ENCODE measurements at regions not wholly inside any gene's neighbourhood (a gene's known extent, or its start where the extent isn't known, plus 50 kb on each side); places are given as distances from the start of the nearest gene placed in this dataset.

DNA sequence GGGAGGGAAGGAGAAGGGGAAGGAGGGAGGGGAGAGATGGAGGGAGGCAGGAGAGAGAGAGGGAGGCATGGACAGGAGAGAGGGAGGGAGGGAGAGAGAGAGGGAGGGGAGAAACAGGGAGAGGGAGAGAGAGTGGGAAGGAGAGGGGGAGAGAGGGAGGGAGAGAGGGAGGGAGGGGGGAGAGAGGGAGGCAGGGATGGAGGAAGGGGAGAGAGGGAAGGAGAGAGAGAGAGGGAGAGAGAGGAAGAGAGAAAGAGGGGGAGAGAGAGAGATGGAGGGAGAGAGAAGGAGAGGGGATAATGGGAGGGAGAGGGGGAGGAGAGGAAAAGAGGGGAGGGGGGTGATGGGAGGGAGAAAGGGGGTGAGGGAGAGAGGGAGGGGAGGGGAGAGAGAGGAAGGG is 86.8 kb upstream of the VSTM2B start:
- Histone ChIP-seq H3K4me1 (ENCODE audit: low read depth) (no peaks in the 10 kb centered on the region), H3K27ac (no peak overlapping the region), H3K27me3 (no peaks in the 10 kb centered on the region), H3K36me3 (no peaks in the 10 kb centered on the region), H3K9me3 (ENCODE audit: low read depth) (no peaks in the 10 kb centered on the region), H3K4me3 (no peak overlapping the region)
- TF ChIP-seq, protein P1, sequence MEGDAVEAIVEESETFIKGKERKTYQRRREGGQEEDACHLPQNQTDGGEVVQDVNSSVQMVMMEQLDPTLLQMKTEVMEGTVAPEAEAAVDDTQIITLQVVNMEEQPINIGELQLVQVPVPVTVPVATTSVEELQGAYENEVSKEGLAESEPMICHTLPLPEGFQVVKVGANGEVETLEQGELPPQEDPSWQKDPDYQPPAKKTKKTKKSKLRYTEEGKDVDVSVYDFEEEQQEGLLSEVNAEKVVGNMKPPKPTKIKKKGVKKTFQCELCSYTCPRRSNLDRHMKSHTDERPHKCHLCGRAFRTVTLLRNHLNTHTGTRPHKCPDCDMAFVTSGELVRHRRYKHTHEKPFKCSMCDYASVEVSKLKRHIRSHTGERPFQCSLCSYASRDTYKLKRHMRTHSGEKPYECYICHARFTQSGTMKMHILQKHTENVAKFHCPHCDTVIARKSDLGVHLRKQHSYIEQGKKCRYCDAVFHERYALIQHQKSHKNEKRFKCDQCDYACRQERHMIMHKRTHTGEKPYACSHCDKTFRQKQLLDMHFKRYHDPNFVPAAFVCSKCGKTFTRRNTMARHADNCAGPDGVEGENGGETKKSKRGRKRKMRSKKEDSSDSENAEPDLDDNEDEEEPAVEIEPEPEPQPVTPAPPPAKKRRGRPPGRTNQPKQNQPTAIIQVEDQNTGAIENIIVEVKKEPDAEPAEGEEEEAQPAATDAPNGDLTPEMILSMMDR (IDR thresholded peaks at IDR 0.05; ENCODE audit: low read depth, low read length), result no peak
- no peak for DNase-seq (ENCODE audit: low read depth in 1 of 2, low spot score in 1 of 2)

DNA sequence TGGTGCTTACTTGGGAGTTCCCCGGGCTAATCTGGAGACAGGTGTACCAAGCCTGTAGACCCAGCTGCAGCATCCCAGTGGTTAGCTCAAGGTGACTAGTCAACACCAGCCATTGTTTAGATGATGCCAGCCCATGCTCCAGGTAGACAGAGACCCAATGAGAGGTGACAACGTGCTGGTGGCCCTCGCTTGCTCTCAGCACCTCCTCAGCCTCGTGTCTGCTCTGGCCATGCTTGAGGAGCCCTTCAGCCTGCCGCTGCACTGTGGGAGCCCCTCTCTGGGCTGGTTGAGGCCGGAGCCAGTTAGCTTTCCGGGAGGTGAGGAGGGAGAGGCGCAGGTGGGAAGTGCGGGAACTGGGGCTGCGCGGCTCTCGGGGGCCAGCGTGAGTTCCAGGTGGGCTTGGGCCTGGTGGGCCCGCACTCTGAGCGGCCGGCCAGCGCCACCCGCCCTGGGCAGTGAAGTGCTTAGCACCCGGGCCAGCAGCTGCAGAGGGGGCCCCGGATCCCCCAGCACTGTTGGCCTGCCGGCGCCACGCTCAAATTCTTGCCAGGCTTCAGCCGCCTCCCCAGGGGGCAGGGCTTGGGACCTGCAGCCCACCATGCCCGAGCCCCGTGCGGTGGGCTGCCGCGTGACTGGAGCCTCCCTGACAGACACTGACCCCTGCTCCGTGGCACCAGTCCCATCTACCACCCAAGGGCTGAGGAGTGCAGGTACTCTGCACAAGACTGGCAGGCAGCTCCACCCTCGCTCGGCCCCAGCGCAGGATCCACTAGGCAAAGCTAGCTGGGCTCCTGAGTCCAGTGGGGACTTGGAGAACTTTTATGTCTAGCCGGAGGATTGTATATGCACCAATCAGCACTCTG is 85.9 kb upstream of the VSTM2B start:
- no peaks in the 10 kb centered on the region for H3K36me3 ChIP-seq
- TF ChIP-seq, protein P1 (IDR thresholded peaks at IDR 0.05; ENCODE audit: low read depth, low read length), result no peak
- no peak overlapping the region for H3K27ac ChIP-seq
- no peaks in the 10 kb centered on the region for H3K9me3 ChIP-seq (ENCODE audit: low read depth)
- H3K4me1 ChIP-seq (ENCODE audit: low read depth), result no peaks in the 10 kb centered on the region
- no peaks in the 10 kb centered on the region for H3K27me3 ChIP-seq
- no peak for DNase-seq (ENCODE audit: low read depth in 1 of 2, low spot score in 1 of 2)
- H3K4me3 ChIP-seq, result no peak overlapping the region

DNA sequence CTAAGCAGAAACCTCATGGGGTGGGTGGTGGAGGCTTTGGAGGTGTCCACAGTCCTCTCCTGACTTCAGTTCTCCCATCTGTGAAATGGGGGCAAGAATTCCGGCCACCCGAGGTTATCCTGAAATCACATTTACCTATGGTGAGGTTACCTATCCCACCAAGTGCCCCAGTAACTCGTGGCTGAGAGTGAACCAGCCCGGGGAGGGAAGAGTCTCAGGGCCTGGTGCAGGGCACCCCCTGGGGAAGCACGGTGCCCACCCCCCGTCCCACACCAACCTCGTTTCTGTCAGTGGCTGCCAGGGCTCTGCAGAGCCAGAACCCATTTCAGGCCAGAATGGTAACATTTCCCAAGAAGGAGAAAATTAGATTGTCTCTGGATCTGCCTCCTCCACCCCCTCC is 83.7 kb upstream of the VSTM2B start:
- H3K27me3 ChIP-seq, result no peaks in the 10 kb centered on the region
- H3K4me3 ChIP-seq, result no peak overlapping the region
- TF ChIP-seq, protein P1 (IDR thresholded peaks at IDR 0.05; ENCODE audit: low read depth, low read length), result no peak
- no peak for DNase-seq (ENCODE audit: low read depth in 1 of 2, low spot score in 1 of 2)
- no peaks in the 10 kb centered on the region for H3K9me3 ChIP-seq (ENCODE audit: low read depth)
- H3K4me1 ChIP-seq (ENCODE audit: low read depth), result no peaks in the 10 kb centered on the region
- no peak overlapping the region for H3K27ac ChIP-seq
- no peaks in the 10 kb centered on the region for H3K36me3 ChIP-seq

DNA sequence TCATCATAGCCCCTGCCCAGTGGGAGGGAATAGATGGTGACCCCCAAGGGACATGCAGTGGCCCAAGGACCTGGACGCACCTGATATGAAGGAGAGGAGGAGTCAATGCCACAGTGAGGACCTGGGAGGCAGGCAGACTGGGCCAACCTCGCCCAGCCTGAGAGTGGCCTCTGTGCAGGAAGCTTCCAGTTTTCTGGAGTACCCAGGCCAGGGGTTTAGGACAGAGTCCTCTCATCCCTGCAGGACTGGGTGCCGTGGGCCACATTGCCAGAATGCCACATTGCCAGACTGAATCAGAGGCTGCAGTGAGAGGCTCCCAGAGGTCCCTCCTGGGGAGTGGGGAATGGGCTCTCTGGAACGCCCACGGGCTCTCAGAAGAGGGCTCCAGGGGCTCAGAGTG is 82.9 kb upstream of the VSTM2B start:
- no peaks in the 10 kb centered on the region for H3K4me1 ChIP-seq (ENCODE audit: low read depth)

DNA sequence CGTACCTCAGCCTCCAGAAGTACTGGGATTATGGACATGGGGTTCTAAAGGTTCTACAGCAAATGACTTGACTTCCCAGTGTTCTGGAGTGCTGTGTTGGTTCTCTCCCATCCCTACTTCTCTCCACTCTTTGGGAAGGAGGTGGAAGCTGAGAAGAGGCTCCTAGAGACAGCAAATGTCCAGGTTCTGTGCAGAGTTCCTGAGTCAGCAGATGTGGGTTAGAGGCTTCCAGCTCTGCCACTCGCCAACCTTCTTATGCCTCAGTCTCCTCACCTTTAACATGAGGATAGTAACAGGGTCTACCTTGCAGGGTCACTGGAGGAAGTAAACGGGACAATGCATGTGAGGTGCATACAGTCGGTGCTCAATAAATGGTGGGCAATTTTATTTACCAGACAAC is 80.5 kb upstream of the VSTM2B start:
- Histone ChIP-seq H3K4me1 (ENCODE audit: low read depth) (no peaks in the 10 kb centered on the region), H3K4me3 (no peak overlapping the region), H3K27me3 (no peaks in the 10 kb centered on the region), H3K36me3 (no peaks in the 10 kb centered on the region), H3K9me3 (ENCODE audit: low read depth) (no peaks in the 10 kb centered on the region), H3K27ac (no peak overlapping the region)
- no peak for DNase-seq (ENCODE audit: low read depth in 1 of 2, low spot score in 1 of 2)
- TF ChIP-seq, protein P1 (IDR thresholded peaks at IDR 0.05; ENCODE audit: low read depth, low read length), result no peak

More for the DNA sequence above, 82.9 kb upstream of the VSTM2B start:
- Histone ChIP-seq H3K4me3 (no peak overlapping the region), H3K27ac (no peak overlapping the region), H3K27me3 (no peaks in the 10 kb centered on the region), H3K36me3 (no peaks in the 10 kb centered on the region), H3K9me3 (ENCODE audit: low read depth) (no peaks in the 10 kb centered on the region)
- TF ChIP-seq, protein P1 (IDR thresholded peaks at IDR 0.05; ENCODE audit: low read depth, low read length), result no peak
- no peak for DNase-seq (ENCODE audit: low read depth in 1 of 2, low spot score in 1 of 2)

All from cardiac muscle cell (in vitro differentiated cells and primary cell).